Vagina (tissue), 2 donors: ENCODE measurements at regions not wholly inside any gene's neighbourhood (a gene's known extent, or its start where the extent isn't known, plus 50 kb on each side); places are given as distances from the start of the nearest gene placed in this dataset.

Experiments
- DNase-seq, 2 donors: peaks; one replicate each; pipeline ENCODE4 v3.0.0-alpha.2; 2017; ENCODE audit errors: extremely low spot score in 2 of 2
- H3K27ac ChIP-seq: fragments of 200-600 bp; sonication (generic); one replicate; pipeline ENCODE4 v1.5.1; 2019
- H3K27me3 ChIP-seq: fragments of 200-600 bp; sonication (generic); one replicate; pipeline ENCODE4 v1.5.1; 2019
- H3K36me3 ChIP-seq, 2 donors: fragments of 200-600 bp; sonication (generic); one replicate each; pipeline ENCODE4 v1.5.1; 2017 to 2019
- H3K4me1 ChIP-seq: fragments of 200-600 bp; sonication (generic); one replicate; pipeline ENCODE4 v1.5.1; 2019
- H3K4me3 ChIP-seq, 2 donors: fragments of 200-600 bp; sonication (generic); 1 replicate in 1 of 2; 2 replicates in 1 of 2; pipeline ENCODE4 v1.5.1; 2016 to 2019
- H3K9me3 ChIP-seq: fragments of 200-600 bp; sonication (generic); one replicate; pipeline ENCODE4 v1.5.1; 2019
- CTCF ChIP-seq, 3 experiments: fragments of 450-650 bp in 2 of 3; fragments of 200-600 bp in 1 of 3; sonication (generic) in 1 of 3; IDR thresholded peaks; one replicate each; pipeline ENCODE4 v1.5.1; 2017 to 2019; ENCODE audit warnings: antibody characterized with exemption in 3 of 3, mild to moderate bottlenecking in 2 of 3, moderate library complexity in 2 of 3
- POLR2A ChIP-seq, 2 donors: fragments of 450-650 bp; IDR thresholded peaks; one replicate each; pipeline ENCODE4 v1.6.1; 2017; ENCODE audit warnings: antibody characterized with exemption in 2 of 2, mild to moderate bottlenecking in 2 of 2, moderate library complexity in 2 of 2
- POLR2AphosphoS5 ChIP-seq, 2 donors: sonication (generic); formaldehyde crosslinking; IDR thresholded peaks; one replicate each; pipeline ENCODE4 v1.9.0; 2017; ENCODE audit warnings: antibody characterized with exemption in 2 of 2, mild to moderate bottlenecking in 2 of 2, low read depth in 1 of 2; ENCODE audit not compliant: insufficient read depth in 1 of 2
- intact Hi-C: fragments of 100-400 bp; cut with DNase I; formaldehyde crosslinking; loops from one replicate; pipeline ENCODE4 v1.15.1; 2023

- intact Hi-C loops = no loop called here
- H3K4me1 ChIP-seq = no peaks in the 10 kb centered on the region
- no peak overlapping the region for H3K4me3 ChIP-seq
- H3K27ac ChIP-seq = no peak overlapping the region
- H3K36me3 ChIP-seq = no peaks in the 10 kb centered on the region
- no peaks in the 10 kb centered on the region for H3K9me3 ChIP-seq
- no peaks in the 10 kb centered on the region for H3K27me3 ChIP-seq
- DNase-seq = no peak
- TF ChIP-seq POLR2A (IDR thresholded peaks at IDR 0.05) = no peak
- TF ChIP-seq CTCF (IDR thresholded peaks at IDR 0.05) = no peak
- TF ChIP-seq POLR2AphosphoS5 (IDR thresholded peaks at IDR 0.05; ENCODE audit: insufficient read depth in 1 of 2, low read depth in 1 of 2) = no peak
These were observed 143.7 kb upstream of the WWC1 start for GRCh38 chr5:168147568-168148360.

DNA sequence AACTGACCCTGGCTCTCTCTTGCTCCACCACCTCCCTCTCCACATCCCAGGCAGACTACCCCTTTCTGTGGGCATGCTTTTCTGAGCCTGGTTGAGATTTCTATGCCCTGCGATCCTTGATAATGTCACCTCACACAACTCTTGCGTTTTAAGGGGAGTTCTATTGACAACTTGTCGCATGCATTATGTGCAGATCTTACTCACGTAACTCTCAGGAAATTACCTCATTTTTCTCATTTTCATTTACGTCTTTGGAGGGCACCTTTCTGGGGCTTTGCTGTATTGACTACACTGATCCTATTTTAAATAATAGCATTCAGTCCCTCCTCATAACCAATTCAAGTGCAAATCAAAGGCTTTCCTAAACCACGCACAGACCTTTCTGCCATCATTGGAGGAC is 140.4 kb upstream of the WWC1 start:
- DNase-seq = no peak
- TF ChIP-seq POLR2AphosphoS5 (IDR thresholded peaks at IDR 0.05; ENCODE audit: insufficient read depth in 1 of 2, low read depth in 1 of 2) = no peak
- TF ChIP-seq CTCF (IDR thresholded peaks at IDR 0.05) = no peak
- no peak for TF ChIP-seq POLR2A (IDR thresholded peaks at IDR 0.05)
- Histone ChIP-seq H3K27me3 (no peaks in the 10 kb centered on the region), H3K36me3 (no peaks in the 10 kb centered on the region), H3K4me1 (no peaks in the 10 kb centered on the region), H3K27ac (no peak overlapping the region), H3K9me3 (no peaks in the 10 kb centered on the region), H3K4me3 (no peak overlapping the region)
- intact Hi-C loops = no loop called here

GRCh38 chr5:168152660-168153059 is 138.8 kb upstream of the WWC1 start:
- H3K9me3 ChIP-seq = no peaks in the 10 kb centered on the region
- no peaks in the 10 kb centered on the region for H3K4me1 ChIP-seq
- H3K4me3 ChIP-seq = no peak overlapping the region
- H3K27me3 ChIP-seq = no peaks in the 10 kb centered on the region
- H3K36me3 ChIP-seq = no peaks in the 10 kb centered on the region
- no peak for DNase-seq
- TF ChIP-seq CTCF (IDR thresholded peaks at IDR 0.05) (no peak), POLR2A (IDR thresholded peaks at IDR 0.05) (no peak), POLR2AphosphoS5 (IDR thresholded peaks at IDR 0.05; ENCODE audit: insufficient read depth in 1 of 2, low read depth in 1 of 2) (no peak)
- no peak overlapping the region for H3K27ac ChIP-seq
- intact Hi-C loops = no loop called here

DNA sequence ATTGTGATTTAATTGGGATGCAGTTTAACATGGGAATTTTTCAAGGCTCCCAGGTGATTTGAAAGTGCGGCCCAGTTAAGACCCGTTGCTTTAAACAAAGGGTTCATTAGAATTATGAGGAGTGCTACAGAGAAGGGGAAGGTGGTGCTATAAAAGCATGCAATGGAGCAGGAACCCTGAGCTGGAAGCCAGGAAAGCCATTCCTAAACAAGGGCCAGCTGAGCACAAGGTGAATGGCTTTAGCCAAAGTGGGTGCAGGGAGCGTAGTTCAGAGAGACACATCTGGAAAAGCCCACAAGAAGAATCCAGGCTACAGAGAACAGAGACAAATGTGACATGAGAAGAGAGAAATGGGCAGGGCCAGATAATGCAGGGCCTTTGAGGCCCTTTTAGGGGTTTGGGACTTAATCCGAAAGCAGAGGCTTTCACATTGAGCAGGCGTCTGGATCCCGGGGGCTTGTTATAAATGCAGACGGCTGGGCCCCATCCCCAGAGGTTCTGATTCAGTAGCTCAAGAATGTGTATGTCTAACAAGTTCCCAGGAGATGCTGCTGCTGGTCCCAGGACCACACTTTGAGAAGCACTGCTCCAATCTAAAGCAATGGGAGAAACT is 138.1 kb upstream of the WWC1 start:
- H3K9me3 ChIP-seq = no peaks in the 10 kb centered on the region
- intact Hi-C loops = no loop called here
- no peak for DNase-seq
- no peaks in the 10 kb centered on the region for H3K4me1 ChIP-seq
- no peak for TF ChIP-seq CTCF (IDR thresholded peaks at IDR 0.05)
- TF ChIP-seq POLR2AphosphoS5 (IDR thresholded peaks at IDR 0.05; ENCODE audit: insufficient read depth in 1 of 2, low read depth in 1 of 2) = no peak
- no peak for TF ChIP-seq POLR2A (IDR thresholded peaks at IDR 0.05)
- H3K4me3 ChIP-seq = no peak overlapping the region
- no peaks in the 10 kb centered on the region for H3K27me3 ChIP-seq
- H3K27ac ChIP-seq = no peak overlapping the region
- H3K36me3 ChIP-seq = no peaks in the 10 kb centered on the region

GRCh38 chr5:168153876-168154270 is 137.6 kb upstream of the WWC1 start:
- no peak for TF ChIP-seq POLR2A (IDR thresholded peaks at IDR 0.05)
- no peak for TF ChIP-seq POLR2AphosphoS5 (IDR thresholded peaks at IDR 0.05; ENCODE audit: insufficient read depth in 1 of 2, low read depth in 1 of 2)
- no peak for TF ChIP-seq CTCF (IDR thresholded peaks at IDR 0.05)
- Histone ChIP-seq H3K27ac (no peak overlapping the region), H3K9me3 (no peaks in the 10 kb centered on the region), H3K4me3 (no peak overlapping the region), H3K36me3 (no peaks in the 10 kb centered on the region), H3K4me1 (no peaks in the 10 kb centered on the region), H3K27me3 (no peaks in the 10 kb centered on the region)
- intact Hi-C loops = no loop called here
- DNase-seq = no peak
